PFSK-1 (cell line): ENCODE measurements at regions not wholly inside any gene's neighbourhood (a gene's known extent, or its start where the extent isn't known, plus 50 kb on each side); places are given as distances from the start of the nearest gene placed in this dataset.

Source experiments
- FOXP2 ChIP-seq: optimal IDR thresholded peaks from 2 replicates; pipeline ENCODE3; 2011; ENCODE audit warnings: borderline replicate concordance, control low read depth, inconsistent platforms; ENCODE audit not compliant: insufficient read depth; ENCODE audit errors: extremely low read length, extremely low read depth
- POLR2AphosphoS5 ChIP-seq: IDR thresholded peaks from 2 replicates; pipeline ENCODE4 v1.6.1; 2012; ENCODE audit warnings: low read depth, mild to moderate bottlenecking, control low read depth, low read length, moderate library complexity
- SIN3A ChIP-seq: IDR thresholded peaks from 2 replicates; pipeline ENCODE4 v1.6.1; 2012; ENCODE audit warnings: mild to moderate bottlenecking, low read length, moderate library complexity, borderline replicate concordance; ENCODE audit not compliant: insufficient read depth
- TAF1 ChIP-seq: IDR thresholded peaks from 2 replicates; pipeline ENCODE4 v1.6.1; 2012; ENCODE audit warnings: low read length, control low read depth, borderline replicate concordance; ENCODE audit not compliant: insufficient read depth
- TF ChIP-seq, protein P1 (sequence below), 2 experiments: IDR thresholded peaks; 2 replicates each; pipeline versions ENCODE4 v1.6.1 to v1.8.0; 2011 to 2012; ENCODE audit warnings: low read depth in 2 of 2, low read length in 2 of 2, control low read depth in 1 of 2, inconsistent platforms in 1 of 2, mild to moderate bottlenecking in 1 of 2, moderate library complexity in 1 of 2; ENCODE audit not compliant: insufficient read depth in 1 of 2

DNA sequence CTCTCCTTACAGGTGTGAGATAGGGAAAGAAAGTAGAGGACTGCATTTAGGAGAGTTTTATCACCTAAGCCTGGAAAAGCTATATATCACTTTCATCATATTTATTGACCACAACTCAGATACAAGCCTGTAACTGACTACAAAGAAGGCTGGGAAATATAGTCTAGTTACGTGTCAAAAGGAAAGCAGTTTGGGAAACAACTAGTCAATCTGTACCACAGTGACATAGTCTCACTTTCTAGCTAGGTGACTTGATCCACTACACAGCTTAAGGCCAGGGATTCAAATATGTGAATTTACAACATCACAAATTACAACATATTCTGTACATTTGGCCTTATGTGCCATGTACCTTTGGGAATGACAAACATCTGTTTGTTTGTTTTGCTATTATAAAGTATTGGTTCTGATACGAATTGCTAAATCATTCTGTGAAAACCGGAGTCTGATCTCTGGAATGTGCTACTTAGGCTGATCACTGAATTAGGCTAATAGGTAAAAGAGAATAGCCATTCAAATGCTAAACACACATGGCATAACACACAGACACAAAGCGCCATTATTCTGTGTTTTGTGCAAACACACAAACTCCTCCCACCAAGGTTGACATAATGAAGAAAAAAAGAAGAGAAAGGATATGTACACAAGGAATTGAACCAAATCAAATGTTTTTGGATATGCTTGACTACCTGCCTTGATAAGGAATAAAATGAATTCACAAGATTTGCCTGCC is 279.8 kb downstream of the DUSP6 start:
- TF ChIP-seq FOXP2 = no peak
- TF ChIP-seq, protein P1, sequence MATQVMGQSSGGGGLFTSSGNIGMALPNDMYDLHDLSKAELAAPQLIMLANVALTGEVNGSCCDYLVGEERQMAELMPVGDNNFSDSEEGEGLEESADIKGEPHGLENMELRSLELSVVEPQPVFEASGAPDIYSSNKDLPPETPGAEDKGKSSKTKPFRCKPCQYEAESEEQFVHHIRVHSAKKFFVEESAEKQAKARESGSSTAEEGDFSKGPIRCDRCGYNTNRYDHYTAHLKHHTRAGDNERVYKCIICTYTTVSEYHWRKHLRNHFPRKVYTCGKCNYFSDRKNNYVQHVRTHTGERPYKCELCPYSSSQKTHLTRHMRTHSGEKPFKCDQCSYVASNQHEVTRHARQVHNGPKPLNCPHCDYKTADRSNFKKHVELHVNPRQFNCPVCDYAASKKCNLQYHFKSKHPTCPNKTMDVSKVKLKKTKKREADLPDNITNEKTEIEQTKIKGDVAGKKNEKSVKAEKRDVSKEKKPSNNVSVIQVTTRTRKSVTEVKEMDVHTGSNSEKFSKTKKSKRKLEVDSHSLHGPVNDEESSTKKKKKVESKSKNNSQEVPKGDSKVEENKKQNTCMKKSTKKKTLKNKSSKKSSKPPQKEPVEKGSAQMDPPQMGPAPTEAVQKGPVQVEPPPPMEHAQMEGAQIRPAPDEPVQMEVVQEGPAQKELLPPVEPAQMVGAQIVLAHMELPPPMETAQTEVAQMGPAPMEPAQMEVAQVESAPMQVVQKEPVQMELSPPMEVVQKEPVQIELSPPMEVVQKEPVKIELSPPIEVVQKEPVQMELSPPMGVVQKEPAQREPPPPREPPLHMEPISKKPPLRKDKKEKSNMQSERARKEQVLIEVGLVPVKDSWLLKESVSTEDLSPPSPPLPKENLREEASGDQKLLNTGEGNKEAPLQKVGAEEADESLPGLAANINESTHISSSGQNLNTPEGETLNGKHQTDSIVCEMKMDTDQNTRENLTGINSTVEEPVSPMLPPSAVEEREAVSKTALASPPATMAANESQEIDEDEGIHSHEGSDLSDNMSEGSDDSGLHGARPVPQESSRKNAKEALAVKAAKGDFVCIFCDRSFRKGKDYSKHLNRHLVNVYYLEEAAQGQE (IDR thresholded peaks at IDR 0.05; ENCODE audit: insufficient read depth in 1 of 2, low read depth in 2 of 2, low read length in 2 of 2) = no peak
- TF ChIP-seq TAF1 = no peak
- TF ChIP-seq SIN3A = no peak
- TF ChIP-seq POLR2AphosphoS5 = no peak

DNA sequence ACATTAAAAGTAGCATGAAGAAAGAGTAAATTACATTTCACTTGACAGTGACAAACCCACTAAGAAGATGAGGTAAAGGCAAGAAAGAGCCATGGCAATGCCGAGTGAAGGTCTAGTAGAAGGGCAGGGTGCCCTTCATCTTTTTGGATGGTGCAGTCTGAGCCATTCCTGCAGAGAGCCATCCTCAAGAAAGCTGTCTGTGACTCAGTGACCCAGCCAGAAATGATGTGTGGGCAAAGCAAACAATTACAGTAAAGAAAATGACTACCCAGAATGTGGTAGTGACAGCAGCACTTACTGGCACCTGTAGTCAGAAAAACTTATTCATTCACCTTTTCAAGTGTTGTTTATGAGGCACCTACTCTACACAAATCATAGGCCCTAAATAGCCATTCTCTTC is 281.7 kb downstream of the DUSP6 start:
- TF ChIP-seq POLR2AphosphoS5 (no peak), SIN3A (no peak), FOXP2 (no peak)
- TF ChIP-seq, protein P1 (IDR thresholded peaks at IDR 0.05; ENCODE audit: insufficient read depth in 1 of 2, low read depth in 2 of 2, low read length in 2 of 2) = no peak

DNA sequence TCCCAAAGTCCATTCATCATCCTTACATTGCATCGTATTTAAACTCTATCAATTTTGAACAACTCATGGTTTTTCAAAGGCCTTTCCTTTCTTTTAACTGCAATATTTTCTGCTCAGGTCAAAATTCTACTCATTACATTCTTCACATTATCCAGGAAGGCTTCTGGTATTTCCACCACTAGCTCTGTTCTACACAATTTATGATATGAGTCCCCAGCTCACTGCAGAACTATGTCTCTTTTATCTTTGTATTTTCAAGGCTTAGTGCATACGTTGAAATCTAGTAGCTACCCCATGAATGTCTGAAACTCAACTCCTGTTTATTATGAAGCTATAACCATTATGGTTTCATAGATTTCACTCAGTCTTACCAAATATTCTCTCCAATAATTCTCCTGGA is 282.9 kb downstream of the DUSP6 start:
- TF ChIP-seq FOXP2 (no peak), TAF1 (no peak), SIN3A (no peak), POLR2AphosphoS5 (no peak)
- TF ChIP-seq, protein P1 (IDR thresholded peaks at IDR 0.05; ENCODE audit: insufficient read depth in 1 of 2, low read depth in 2 of 2, low read length in 2 of 2) = no peak

DNA sequence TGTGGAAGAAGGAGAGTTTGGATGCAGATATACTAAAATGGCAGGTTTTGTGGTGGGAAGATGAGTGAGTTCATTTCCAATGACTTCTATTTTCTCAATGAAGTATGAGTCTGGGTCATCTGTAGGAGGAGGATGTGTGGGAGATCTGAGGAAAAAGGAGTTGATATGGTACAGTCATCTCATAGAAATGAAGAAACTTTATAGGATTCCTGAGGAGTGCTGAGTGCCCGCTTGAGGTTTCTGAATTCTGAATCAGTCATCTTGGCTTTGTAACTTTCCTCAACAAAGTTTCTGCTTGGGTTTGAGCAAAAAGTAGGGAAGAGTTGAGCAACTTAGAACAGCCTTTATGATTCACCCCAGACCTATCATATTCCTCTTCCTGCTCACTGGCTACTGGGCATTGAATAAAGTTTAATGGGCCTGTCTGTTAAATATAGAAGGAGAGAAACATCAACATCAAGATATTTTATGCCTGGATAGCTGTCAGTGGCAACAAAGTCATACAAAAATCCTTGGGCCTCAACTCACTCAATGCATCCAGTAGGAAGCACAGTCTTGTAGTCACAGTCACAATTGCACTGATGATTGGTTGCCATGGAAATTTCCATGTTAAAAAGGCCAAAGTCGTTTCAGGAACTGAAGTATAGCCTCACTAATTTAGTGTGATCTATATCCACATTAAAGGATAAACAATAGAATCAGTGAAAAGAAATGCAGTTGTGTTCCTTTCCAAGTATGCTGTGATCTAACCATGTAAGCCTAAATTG is 284.7 kb downstream of the DUSP6 start:
- TF ChIP-seq SIN3A (no peak), TAF1 (no peak), POLR2AphosphoS5 (no peak), FOXP2 (no peak)
- TF ChIP-seq, protein P1 (IDR thresholded peaks at IDR 0.05; ENCODE audit: insufficient read depth in 1 of 2, low read depth in 2 of 2, low read length in 2 of 2) = no peak
